ENCODE measurements at regions not wholly inside any gene's neighbourhood (a gene's known extent, or its start where the extent isn't known, plus 50 kb on each side); places are given as distances from the start of the nearest gene placed in this dataset.

- TF ChIP-seq CTCF (conservative IDR thresholded peaks at IDR 0.05; ENCODE audit: control insufficient read depth, insufficient read depth, low read depth, low read length) = no peak
- no peak for DNase-seq (ENCODE audit: low read depth)
- no peak overlapping the region for H3K4me3 ChIP-seq (ENCODE audit: control insufficient read depth, low read depth, low read length)
Observed at GRCh38 chr18:68355637-68356036, 359.3 kb downstream of the TMX3 start.

- no peak overlapping the region for H3K4me3 ChIP-seq (ENCODE audit: control insufficient read depth, low read depth, low read length)
- peak; percentile 36 for DNase-seq (ENCODE audit: low read depth)
- TF ChIP-seq CTCF (conservative IDR thresholded peaks at IDR 0.05; ENCODE audit: control insufficient read depth, insufficient read depth, low read depth, low read length) = no peak
Observed at GRCh38 chr18:68354176-68354575, 360.7 kb downstream of the TMX3 start.

DNA sequence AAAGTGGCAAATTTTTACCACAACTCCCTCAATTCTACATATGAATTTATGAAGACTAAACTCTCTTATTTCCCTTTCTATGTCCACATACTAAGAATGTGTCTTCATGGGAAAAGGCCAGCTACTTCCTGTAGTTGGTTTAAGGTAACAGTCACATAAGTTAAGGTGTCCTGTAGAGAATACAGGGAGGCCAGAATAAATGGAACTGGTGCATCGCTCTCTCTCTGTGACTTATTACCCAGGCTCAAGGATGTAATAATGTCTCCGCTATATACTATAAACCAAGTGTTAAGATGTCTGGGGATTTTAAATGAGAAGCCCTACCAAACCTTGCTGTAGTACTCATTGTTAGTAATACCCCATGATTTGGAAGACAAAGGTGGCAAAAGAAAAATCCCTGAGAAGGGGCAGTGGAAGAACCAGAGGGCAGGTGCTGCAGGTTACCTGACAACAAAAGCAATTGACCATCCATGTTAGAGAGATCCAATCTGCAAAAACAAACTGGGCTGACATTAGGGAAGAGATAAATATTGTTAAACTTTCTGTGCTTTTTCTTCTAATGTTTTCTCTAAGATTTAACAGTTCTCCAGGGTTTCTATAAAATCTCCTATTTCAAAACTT is 372.8 kb downstream of the TMX3 start:
- no peak overlapping the region for H3K4me3 ChIP-seq (ENCODE audit: control insufficient read depth, low read depth, low read length)
- DNase-seq (ENCODE audit: low read depth) = no peak
- no peak for TF ChIP-seq CTCF (conservative IDR thresholded peaks at IDR 0.05; ENCODE audit: control insufficient read depth, insufficient read depth, low read depth, low read length)

GRCh38 chr18:68340606-68341005 is 374.3 kb downstream of the TMX3 start:
- H3K4me3 ChIP-seq (ENCODE audit: control insufficient read depth, low read depth, low read length) = no peak overlapping the region
- TF ChIP-seq CTCF (conservative IDR thresholded peaks at IDR 0.05; ENCODE audit: control insufficient read depth, insufficient read depth, low read depth, low read length) = no peak
- no peak for DNase-seq (ENCODE audit: low read depth)

DNA sequence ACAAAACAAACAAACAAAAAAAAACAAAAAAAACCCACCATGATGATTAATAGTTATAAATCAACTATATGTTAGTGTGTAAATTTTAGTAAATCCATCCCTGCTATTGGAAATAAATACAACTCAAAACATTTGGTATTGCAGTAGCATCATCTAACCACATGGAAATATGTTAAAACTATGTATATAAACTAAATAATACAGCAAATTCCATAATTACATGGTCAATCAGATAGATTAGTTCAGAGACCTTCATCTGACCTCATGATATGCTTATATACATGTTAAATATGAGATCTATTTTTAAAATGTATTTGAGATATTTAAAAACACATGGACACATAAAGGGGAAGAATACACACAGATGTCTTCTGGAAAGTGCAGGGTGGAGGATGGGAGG is 384.2 kb downstream of the TMX3 start:
- DNase-seq (ENCODE audit: low read depth) = no peak
- no peak overlapping the region for H3K4me3 ChIP-seq (ENCODE audit: control insufficient read depth, low read depth, low read length)
- TF ChIP-seq CTCF (conservative IDR thresholded peaks at IDR 0.05; ENCODE audit: control insufficient read depth, insufficient read depth, low read depth, low read length) = no peak

GRCh38 chr18:68323921-68324320 is 391.0 kb downstream of the TMX3 start:
- no peak overlapping the region for H3K4me3 ChIP-seq (ENCODE audit: control insufficient read depth, low read depth, low read length)
- no peak for DNase-seq (ENCODE audit: low read depth)
- no peak for TF ChIP-seq CTCF (conservative IDR thresholded peaks at IDR 0.05; ENCODE audit: control insufficient read depth, insufficient read depth, low read depth, low read length)

DNA sequence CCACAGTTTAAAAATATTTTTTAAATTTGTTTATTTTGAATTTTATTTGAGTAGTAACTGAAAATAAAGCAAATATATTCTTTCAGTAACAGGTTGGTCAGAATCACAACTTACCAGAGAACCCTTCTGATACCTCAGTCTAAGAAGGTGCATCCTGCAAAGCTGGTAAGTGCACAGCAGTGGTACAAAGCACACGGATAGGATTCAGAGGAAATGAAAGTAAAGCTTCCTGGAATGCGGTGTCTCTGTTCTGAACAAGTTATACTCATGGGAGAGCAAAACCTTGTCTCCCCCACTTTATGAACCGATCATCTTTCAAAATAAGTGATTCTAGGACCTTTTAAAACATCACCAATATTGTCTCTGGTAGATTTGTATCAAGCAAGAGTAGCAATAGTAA is 398.3 kb downstream of the TMX3 start:
- peak; percentile 51 for DNase-seq (ENCODE audit: low read depth)
- H3K4me3 ChIP-seq (ENCODE audit: control insufficient read depth, low read depth, low read length) = peak overlapping the region; percentile 16
- TF ChIP-seq CTCF (conservative IDR thresholded peaks at IDR 0.05; ENCODE audit: control insufficient read depth, insufficient read depth, low read depth, low read length) = no peak
